Transverse colon (tissue), 4 donors: ENCODE measurements at regions not wholly inside any gene's neighbourhood (a gene's known extent, or its start where the extent isn't known, plus 50 kb on each side); places are given as distances from the start of the nearest gene placed in this dataset.

Source experiments
- EP300 ChIP-seq: sonication (generic); formaldehyde crosslinking; IDR thresholded peaks from one replicate; pipeline ENCODE4 v1.6.1; 2017; ENCODE audit warnings: antibody characterized with exemption, low read depth
- POLR2A ChIP-seq: fragments of 450-650 bp; IDR thresholded peaks from one replicate; pipeline ENCODE4 v1.6.1; 2016; ENCODE audit warnings: antibody characterized with exemption, mild to moderate bottlenecking, moderate library complexity
- POLR2AphosphoS5 ChIP-seq, 3 donors: sonication (generic); formaldehyde crosslinking; IDR thresholded peaks; one replicate each; pipeline ENCODE4 v1.6.1; 2016; ENCODE audit warnings: antibody characterized with exemption in 3 of 3
- TF ChIP-seq, protein P1 (sequence below), 5 experiments: fragments of 200-600 bp in 3 of 5; fragments of 450-650 bp in 2 of 5; sonication (generic) in 3 of 5; IDR thresholded peaks; 1 replicate in 2 of 5; 2 replicates in 3 of 5; pipeline ENCODE4 v1.5.1; 2016 to 2017; ENCODE audit warnings: antibody characterized with exemption in 5 of 5, inconsistent platforms in 3 of 5, mild to moderate bottlenecking in 2 of 5, moderate library complexity in 1 of 5

DNA sequence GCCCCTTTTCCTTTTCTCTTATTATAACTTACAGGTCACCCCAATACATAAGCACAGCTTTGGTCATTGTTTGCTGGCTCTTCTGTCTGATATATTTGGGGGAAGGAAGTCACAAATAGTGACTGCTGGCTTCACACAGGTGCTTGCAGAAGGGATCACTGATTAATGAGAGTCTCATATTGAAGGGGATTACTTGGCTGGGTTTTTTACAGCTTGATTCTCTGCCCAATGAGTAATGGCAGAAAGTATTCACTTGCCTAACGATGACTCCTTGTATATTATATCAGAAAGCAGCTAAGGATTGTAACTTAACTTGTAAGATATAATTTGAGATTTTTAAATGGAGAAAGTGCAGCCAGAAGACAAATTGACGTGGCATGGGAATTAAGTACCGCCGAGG is 119.3 kb upstream of the PFN2 start:
- no peak for TF ChIP-seq EP300
- TF ChIP-seq, protein P1, sequence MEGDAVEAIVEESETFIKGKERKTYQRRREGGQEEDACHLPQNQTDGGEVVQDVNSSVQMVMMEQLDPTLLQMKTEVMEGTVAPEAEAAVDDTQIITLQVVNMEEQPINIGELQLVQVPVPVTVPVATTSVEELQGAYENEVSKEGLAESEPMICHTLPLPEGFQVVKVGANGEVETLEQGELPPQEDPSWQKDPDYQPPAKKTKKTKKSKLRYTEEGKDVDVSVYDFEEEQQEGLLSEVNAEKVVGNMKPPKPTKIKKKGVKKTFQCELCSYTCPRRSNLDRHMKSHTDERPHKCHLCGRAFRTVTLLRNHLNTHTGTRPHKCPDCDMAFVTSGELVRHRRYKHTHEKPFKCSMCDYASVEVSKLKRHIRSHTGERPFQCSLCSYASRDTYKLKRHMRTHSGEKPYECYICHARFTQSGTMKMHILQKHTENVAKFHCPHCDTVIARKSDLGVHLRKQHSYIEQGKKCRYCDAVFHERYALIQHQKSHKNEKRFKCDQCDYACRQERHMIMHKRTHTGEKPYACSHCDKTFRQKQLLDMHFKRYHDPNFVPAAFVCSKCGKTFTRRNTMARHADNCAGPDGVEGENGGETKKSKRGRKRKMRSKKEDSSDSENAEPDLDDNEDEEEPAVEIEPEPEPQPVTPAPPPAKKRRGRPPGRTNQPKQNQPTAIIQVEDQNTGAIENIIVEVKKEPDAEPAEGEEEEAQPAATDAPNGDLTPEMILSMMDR (IDR thresholded peaks at IDR 0.05), result no peak
- no peak for TF ChIP-seq POLR2AphosphoS5 (IDR thresholded peaks at IDR 0.05)
- no peak for TF ChIP-seq POLR2A
